Astrocyte (in vitro differentiated cells and primary cell): ENCODE measurements at regions not wholly inside any gene's neighbourhood (a gene's known extent, or its start where the extent isn't known, plus 50 kb on each side); places are given as distances from the start of the nearest gene placed in this dataset.
A peak's percentile ranks its signal among the peaks of the same experiment; 100 is the strongest.

Experiments used
- DNase-seq: peaks from one replicate; pipeline ENCODE4 v3.0.0-alpha.2; 2010; ENCODE audit warnings: low read depth
- FAIRE-seq: peaks from 2 replicates; lab custom pipeline; 2011; peaks lifted over from hg19 to GRCh38; lab: Jason Lieb, UNC
- H2AFZ ChIP-seq: 2 replicates; pipeline ENCODE4 v1.6.0; 2012; ENCODE audit warnings: low read depth, low read length, inconsistent platforms
- H3K27ac ChIP-seq: 2 replicates; pipeline ENCODE4 v1.5.1; 2011; ENCODE audit warnings: low read depth, low read length, inconsistent platforms
- H3K27me3 ChIP-seq: 2 replicates; pipeline ENCODE4 v1.6.0; 2011; ENCODE audit warnings: low read length, inconsistent platforms; ENCODE audit not compliant: insufficient read depth
- H3K36me3 ChIP-seq: 2 replicates; pipeline ENCODE4 v1.5.1; 2011; ENCODE audit warnings: low read length, inconsistent platforms; ENCODE audit not compliant: insufficient read depth
- H3K4me1 ChIP-seq: 2 replicates; pipeline ENCODE4 v1.5.1; 2011; ENCODE audit warnings: low read length, inconsistent platforms; ENCODE audit not compliant: insufficient read depth
- H3K4me2 ChIP-seq: 2 replicates; pipeline ENCODE4 v1.6.0; 2012; ENCODE audit warnings: low read length, inconsistent platforms
- H3K4me3 ChIP-seq: 2 replicates; pipeline ENCODE4 v1.5.1; 2011; ENCODE audit warnings: low read depth, mild to moderate bottlenecking, low read length, inconsistent platforms; ENCODE audit not compliant: insufficient read depth
- H3K79me2 ChIP-seq: 2 replicates; pipeline ENCODE4 v1.6.0; 2012; ENCODE audit warnings: mild to moderate bottlenecking, low read length, inconsistent platforms; ENCODE audit not compliant: insufficient read depth
- H3K9ac ChIP-seq: 2 replicates; pipeline ENCODE4 v1.6.0; 2012; ENCODE audit warnings: mild to moderate bottlenecking, low read length, inconsistent platforms
- H3K9me3 ChIP-seq: 2 replicates; pipeline ENCODE4 v1.5.1; 2012; ENCODE audit warnings: low read depth, mild to moderate bottlenecking, low read length, inconsistent platforms; ENCODE audit not compliant: insufficient read depth
- H4K20me1 ChIP-seq: 2 replicates; pipeline ENCODE4 v1.6.0; 2012; ENCODE audit warnings: low read length, inconsistent platforms; ENCODE audit not compliant: insufficient read depth
- H3K27ac Mint-ChIP-seq: one replicate; pipeline ENCODE4 v1.8.0; 2021; ENCODE audit warnings: mild to moderate bottlenecking, mixed read lengths; ENCODE audit not compliant: unreplicated experiment
- H3K27me3 Mint-ChIP-seq: one replicate; pipeline ENCODE4 v1.8.0; 2021; ENCODE audit warnings: low read depth, mixed read lengths; ENCODE audit not compliant: unreplicated experiment
- H3K36me3 Mint-ChIP-seq: one replicate; pipeline ENCODE4 v1.8.0; 2021; ENCODE audit warnings: low read depth, mixed read lengths; ENCODE audit not compliant: unreplicated experiment
- H3K4me1 Mint-ChIP-seq: one replicate; pipeline ENCODE4 v1.8.0; 2021; ENCODE audit warnings: low read depth, mixed read lengths; ENCODE audit not compliant: unreplicated experiment
- H3K4me3 Mint-ChIP-seq: one replicate; pipeline ENCODE4 v1.8.0; 2021; ENCODE audit warnings: mild to moderate bottlenecking, moderate library complexity, mixed read lengths; ENCODE audit not compliant: unreplicated experiment
- H3K9me3 Mint-ChIP-seq: one replicate; pipeline ENCODE4 v1.8.0; 2021; ENCODE audit warnings: mild to moderate bottlenecking, mixed read lengths; ENCODE audit not compliant: unreplicated experiment
- CTCF ChIP-seq: IDR thresholded peaks from 2 replicates; pipeline ENCODE4 v1.5.1; 2011; ENCODE audit warnings: low read depth, mild to moderate bottlenecking, inconsistent platforms, low read length, moderate library complexity; ENCODE audit not compliant: insufficient read depth
- EZH2 ChIP-seq: IDR thresholded peaks from 2 replicates; pipeline ENCODE4 v1.6.1; 2012; ENCODE audit warnings: mild to moderate bottlenecking, low read length, inconsistent platforms; ENCODE audit not compliant: insufficient read depth

- FAIRE-seq = no peak
- Mint-ChIP-seq H3K27me3 (peaks cover 34% of the 10 kb centered on the region), H3K9me3 (peaks cover 7% of the 10 kb centered on the region), H3K27ac (no peak overlapping the region), H3K4me1 (peaks cover 11% of the 10 kb centered on the region), H3K4me3 (no peak overlapping the region), H3K36me3 (no peaks in the 10 kb centered on the region)
- Histone ChIP-seq H3K79me2 (no peaks in the 10 kb centered on the region), H3K27me3 (peaks cover 3% of the 10 kb centered on the region), H3K9me3 (no peaks in the 10 kb centered on the region), H3K4me3 (no peak overlapping the region), H2AFZ (no peak overlapping the region), H3K27ac (no peak overlapping the region), H3K36me3 (no peaks in the 10 kb centered on the region), H3K4me2 (no peak overlapping the region), H3K4me1 (peaks cover 4% of the 10 kb centered on the region), H4K20me1 (no peaks in the 10 kb centered on the region), H3K9ac (no peak overlapping the region)
- DNase-seq = no peak
- TF ChIP-seq CTCF (no peak), EZH2 (no peak)
Observed at GRCh38 chr6:907928-908327, 215.0 kb upstream of the EXOC2 start.

- peaks cover 9% of the 10 kb centered on the region for H3K4me1 Mint-ChIP-seq
- DNase-seq (peak; percentile 47), FAIRE-seq (no peak)
- peak overlapping the region; percentile 57 for H3K4me3 Mint-ChIP-seq
- peaks cover 7% of the 10 kb centered on the region for H3K9me3 Mint-ChIP-seq
- no peaks in the 10 kb centered on the region for H3K27me3 ChIP-seq
- H2AFZ ChIP-seq = peak overlapping the region; percentile 23
- H4K20me1 ChIP-seq = no peaks in the 10 kb centered on the region
- peaks cover 4% of the 10 kb centered on the region for H3K4me1 ChIP-seq
- H3K4me3 ChIP-seq = no peak overlapping the region
- no peaks in the 10 kb centered on the region for H3K79me2 ChIP-seq
- peaks cover 29% of the 10 kb centered on the region for H3K27me3 Mint-ChIP-seq
- no peak for TF ChIP-seq EZH2
- no peaks in the 10 kb centered on the region for H3K9me3 ChIP-seq
- no peak overlapping the region for H3K9ac ChIP-seq
- no peaks in the 10 kb centered on the region for H3K36me3 Mint-ChIP-seq
- H3K4me2 ChIP-seq = peak overlapping the region; percentile 8
- H3K36me3 ChIP-seq = no peaks in the 10 kb centered on the region
- H3K27ac ChIP-seq = no peak overlapping the region
- H3K27ac Mint-ChIP-seq = no peak overlapping the region
Observed at GRCh38 chr6:906920-907319, 214.0 kb upstream of the EXOC2 start.

GRCh38 chr6:905556-905955 is 212.6 kb upstream of the EXOC2 start:
- H3K27me3 Mint-ChIP-seq = peaks cover 23% of the 10 kb centered on the region
- Histone ChIP-seq H3K9me3 (no peaks in the 10 kb centered on the region), H3K27ac (no peak overlapping the region), H3K4me2 (no peak overlapping the region), H3K4me3 (no peak overlapping the region), H3K27me3 (no peaks in the 10 kb centered on the region), H3K9ac (no peak overlapping the region), H3K79me2 (no peaks in the 10 kb centered on the region), H4K20me1 (no peaks in the 10 kb centered on the region), H2AFZ (no peak overlapping the region), H3K36me3 (no peaks in the 10 kb centered on the region), H3K4me1 (peaks cover 4% of the 10 kb centered on the region)
- no peak overlapping the region for H3K4me3 Mint-ChIP-seq
- FAIRE-seq = no peak
- no peaks in the 10 kb centered on the region for H3K36me3 Mint-ChIP-seq
- TF ChIP-seq CTCF (no peak), EZH2 (no peak)
- H3K27ac Mint-ChIP-seq = no peak overlapping the region
- peaks cover 9% of the 10 kb centered on the region for H3K4me1 Mint-ChIP-seq
- DNase-seq = no peak
- peaks cover 7% of the 10 kb centered on the region for H3K9me3 Mint-ChIP-seq
